ENCODE measurements at regions not wholly inside any gene's neighbourhood (a gene's known extent, or its start where the extent isn't known, plus 50 kb on each side); places are given as distances from the start of the nearest gene placed in this dataset.

DNA sequence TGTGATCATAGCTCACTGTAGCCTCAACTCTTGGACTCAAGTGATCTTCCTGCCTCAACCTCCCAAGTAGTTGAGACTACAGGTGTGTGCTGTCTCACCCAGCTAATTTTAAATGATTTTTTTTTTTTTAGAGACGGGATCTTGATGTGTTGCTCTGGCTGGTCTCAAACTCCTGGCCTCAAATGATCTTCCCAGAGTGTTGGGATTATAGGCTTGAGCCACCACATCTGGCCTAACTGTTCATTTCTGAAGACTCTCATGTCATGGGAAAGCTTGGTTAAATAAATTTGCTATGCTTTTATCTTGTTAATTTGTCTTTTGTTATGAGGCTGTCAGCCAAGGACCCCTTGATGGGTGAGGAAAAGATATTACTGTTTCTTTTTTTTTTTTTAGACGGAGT is 134.0 kb downstream of the MIS18A start:
- ATAC-seq (ENCODE audit: low read depth) (no peak), DNase-seq (ENCODE audit: low spot score) (no peak)
- Histone ChIP-seq H3K4me1 (ENCODE audit: insufficient read depth, poor library complexity, severe bottlenecking) (no peaks in the 10 kb centered on the region), H3K27ac (ENCODE audit: poor library complexity, severe bottlenecking) (no peak overlapping the region), H3K9me3 (ENCODE audit: severe bottlenecking) (no peaks in the 10 kb centered on the region), H3K4me3 (ENCODE audit: severe bottlenecking) (no peak overlapping the region), H3K36me3 (ENCODE audit: low read depth) (no peaks in the 10 kb centered on the region), H3K27me3 (ENCODE audit: insufficient read depth, poor library complexity, severe bottlenecking) (peaks cover 9% of the 10 kb centered on the region)
- TF ChIP-seq, protein P1, sequence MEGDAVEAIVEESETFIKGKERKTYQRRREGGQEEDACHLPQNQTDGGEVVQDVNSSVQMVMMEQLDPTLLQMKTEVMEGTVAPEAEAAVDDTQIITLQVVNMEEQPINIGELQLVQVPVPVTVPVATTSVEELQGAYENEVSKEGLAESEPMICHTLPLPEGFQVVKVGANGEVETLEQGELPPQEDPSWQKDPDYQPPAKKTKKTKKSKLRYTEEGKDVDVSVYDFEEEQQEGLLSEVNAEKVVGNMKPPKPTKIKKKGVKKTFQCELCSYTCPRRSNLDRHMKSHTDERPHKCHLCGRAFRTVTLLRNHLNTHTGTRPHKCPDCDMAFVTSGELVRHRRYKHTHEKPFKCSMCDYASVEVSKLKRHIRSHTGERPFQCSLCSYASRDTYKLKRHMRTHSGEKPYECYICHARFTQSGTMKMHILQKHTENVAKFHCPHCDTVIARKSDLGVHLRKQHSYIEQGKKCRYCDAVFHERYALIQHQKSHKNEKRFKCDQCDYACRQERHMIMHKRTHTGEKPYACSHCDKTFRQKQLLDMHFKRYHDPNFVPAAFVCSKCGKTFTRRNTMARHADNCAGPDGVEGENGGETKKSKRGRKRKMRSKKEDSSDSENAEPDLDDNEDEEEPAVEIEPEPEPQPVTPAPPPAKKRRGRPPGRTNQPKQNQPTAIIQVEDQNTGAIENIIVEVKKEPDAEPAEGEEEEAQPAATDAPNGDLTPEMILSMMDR (IDR thresholded peaks at IDR 0.05; ENCODE audit: poor library complexity, severe bottlenecking): no peak

DNA sequence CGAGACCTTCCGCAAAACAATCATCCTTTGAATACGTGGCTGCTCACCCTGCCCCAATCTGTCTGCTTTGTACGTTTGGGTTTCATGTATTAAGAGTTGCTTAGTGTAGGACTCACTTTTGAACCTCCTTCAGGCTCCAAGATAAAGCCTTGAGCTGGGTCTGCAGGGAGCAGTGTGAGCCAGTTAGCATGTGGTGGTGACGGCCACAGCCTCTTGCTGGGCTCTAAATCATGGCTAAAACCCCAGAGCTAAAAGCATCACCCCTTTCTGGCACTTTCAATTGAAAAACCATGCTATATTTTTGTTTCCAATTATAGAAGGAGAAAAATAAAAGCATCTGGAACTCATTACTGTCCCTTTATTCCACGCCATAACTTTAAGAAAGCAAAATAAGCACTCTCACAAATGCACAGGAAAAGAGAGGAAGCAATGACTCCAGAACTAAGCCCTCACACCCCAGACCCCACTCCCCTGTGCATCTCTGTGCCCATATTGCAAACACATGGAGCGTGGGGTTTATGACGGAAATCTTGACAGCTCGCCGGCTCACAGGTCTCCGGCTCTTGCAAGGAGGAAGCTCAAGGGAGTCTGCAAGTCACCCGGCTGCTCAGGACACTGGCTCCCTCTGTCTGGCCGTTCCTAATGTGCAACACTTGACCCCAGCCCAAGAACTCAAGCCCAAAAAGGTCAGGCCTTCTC is 135.5 kb downstream of the MIS18A start:
- DNase-seq (ENCODE audit: low spot score) (no peak), ATAC-seq (ENCODE audit: low read depth) (no peak)
- Histone ChIP-seq H3K4me1 (ENCODE audit: insufficient read depth, poor library complexity, severe bottlenecking) (no peaks in the 10 kb centered on the region), H3K27ac (ENCODE audit: poor library complexity, severe bottlenecking) (no peak overlapping the region), H3K4me3 (ENCODE audit: severe bottlenecking) (no peak overlapping the region), H3K36me3 (ENCODE audit: low read depth) (no peaks in the 10 kb centered on the region), H3K9me3 (ENCODE audit: severe bottlenecking) (no peaks in the 10 kb centered on the region), H3K27me3 (ENCODE audit: insufficient read depth, poor library complexity, severe bottlenecking) (peaks cover 8% of the 10 kb centered on the region)
- TF ChIP-seq, protein P1 (IDR thresholded peaks at IDR 0.05; ENCODE audit: poor library complexity, severe bottlenecking): no peak

DNA sequence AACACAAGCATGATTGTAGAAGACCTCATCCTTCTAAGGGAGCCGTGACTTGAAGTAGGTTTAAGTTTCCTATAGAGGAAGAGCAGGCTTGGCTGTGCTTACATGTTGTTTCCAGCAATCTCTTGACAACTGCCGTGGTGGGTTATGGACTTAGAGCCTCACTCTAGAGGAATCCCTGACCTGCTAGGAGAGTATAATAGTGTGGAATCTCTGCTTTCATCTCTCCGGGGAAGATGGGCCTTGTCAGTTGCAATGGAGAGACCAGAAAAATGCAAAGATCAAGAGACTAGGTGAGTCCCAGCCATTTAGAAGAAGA is 137.6 kb downstream of the MIS18A start:
- H3K4me3 ChIP-seq (ENCODE audit: severe bottlenecking): no peak overlapping the region
- no peak for DNase-seq (ENCODE audit: low spot score)
- no peaks in the 10 kb centered on the region for H3K9me3 ChIP-seq (ENCODE audit: severe bottlenecking)
- ATAC-seq (ENCODE audit: low read depth): no peak
- H3K4me1 ChIP-seq (ENCODE audit: insufficient read depth, poor library complexity, severe bottlenecking): no peaks in the 10 kb centered on the region
- H3K36me3 ChIP-seq (ENCODE audit: low read depth): no peaks in the 10 kb centered on the region
- no peak overlapping the region for H3K27ac ChIP-seq (ENCODE audit: poor library complexity, severe bottlenecking)
- TF ChIP-seq, protein P1 (IDR thresholded peaks at IDR 0.05; ENCODE audit: poor library complexity, severe bottlenecking): no peak
- peaks cover 4% of the 10 kb centered on the region for H3K27me3 ChIP-seq (ENCODE audit: insufficient read depth, poor library complexity, severe bottlenecking)

DNA sequence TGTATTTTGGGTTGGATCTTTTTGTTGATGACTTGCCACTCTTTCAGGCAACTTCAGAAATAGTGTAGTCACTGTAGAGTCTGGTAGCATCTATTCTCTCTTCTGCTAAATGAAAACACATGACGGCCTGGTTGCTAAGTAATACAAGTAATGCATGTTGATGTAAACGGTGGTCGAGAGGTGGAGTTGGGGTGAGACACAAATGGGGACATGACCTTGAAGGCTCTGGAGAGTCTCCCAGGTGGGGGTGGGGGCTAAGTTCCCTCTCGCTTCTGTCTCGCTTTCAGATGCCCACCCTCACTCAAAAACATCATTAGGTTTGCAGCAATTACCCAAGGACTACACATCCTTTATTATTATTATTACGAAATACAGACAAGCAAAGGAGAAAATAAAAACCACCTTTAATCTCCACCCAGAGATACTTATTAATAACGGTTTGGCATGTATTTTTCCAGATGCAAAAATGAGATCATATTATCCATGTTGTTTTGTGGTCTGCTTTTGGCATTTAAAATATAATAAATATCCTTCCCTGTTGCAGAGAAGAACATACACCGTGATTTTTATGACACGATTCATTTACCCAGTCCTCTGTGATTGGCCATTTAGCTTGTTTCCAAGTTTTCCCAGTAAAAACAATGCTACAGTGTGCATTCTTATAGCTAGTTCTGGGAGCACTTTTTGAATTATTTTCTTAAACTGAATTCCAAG is 138.1 kb downstream of the MIS18A start:
- peaks cover 4% of the 10 kb centered on the region for H3K27me3 ChIP-seq (ENCODE audit: insufficient read depth, poor library complexity, severe bottlenecking)
- TF ChIP-seq, protein P1 (IDR thresholded peaks at IDR 0.05; ENCODE audit: poor library complexity, severe bottlenecking): no peak
- H3K9me3 ChIP-seq (ENCODE audit: severe bottlenecking): no peaks in the 10 kb centered on the region
- no peaks in the 10 kb centered on the region for H3K4me1 ChIP-seq (ENCODE audit: insufficient read depth, poor library complexity, severe bottlenecking)
- DNase-seq (ENCODE audit: low spot score) (no peak), ATAC-seq (ENCODE audit: low read depth) (no peak)
- no peak overlapping the region for H3K27ac ChIP-seq (ENCODE audit: poor library complexity, severe bottlenecking)
- H3K4me3 ChIP-seq (ENCODE audit: severe bottlenecking): no peak overlapping the region
- H3K36me3 ChIP-seq (ENCODE audit: low read depth): no peaks in the 10 kb centered on the region

DNA sequence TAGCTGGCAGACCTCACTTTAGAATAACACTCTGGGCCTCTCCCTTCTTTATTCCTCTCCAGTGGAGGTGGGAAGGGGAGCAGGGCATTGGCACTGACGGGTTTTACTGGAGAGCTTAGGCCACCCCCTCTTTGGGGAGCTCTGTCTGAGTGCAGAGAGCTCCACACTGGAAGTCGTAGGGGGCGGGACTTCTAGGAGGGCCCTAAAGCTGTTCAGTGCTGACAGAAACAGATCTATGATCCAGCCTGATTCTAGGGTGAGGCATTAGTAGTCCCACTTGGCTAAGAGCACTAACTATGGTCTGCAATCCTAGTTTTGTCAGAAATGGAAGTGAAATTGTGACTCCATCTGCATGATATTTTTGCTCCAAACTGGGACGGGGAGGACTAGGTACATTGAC is 138.7 kb downstream of the MIS18A start:
- Histone ChIP-seq H3K4me1 (ENCODE audit: insufficient read depth, poor library complexity, severe bottlenecking) (no peaks in the 10 kb centered on the region), H3K27me3 (ENCODE audit: insufficient read depth, poor library complexity, severe bottlenecking) (peaks cover 4% of the 10 kb centered on the region), H3K36me3 (ENCODE audit: low read depth) (no peaks in the 10 kb centered on the region), H3K9me3 (ENCODE audit: severe bottlenecking) (no peaks in the 10 kb centered on the region), H3K4me3 (ENCODE audit: severe bottlenecking) (no peak overlapping the region), H3K27ac (ENCODE audit: poor library complexity, severe bottlenecking) (no peak overlapping the region)
- TF ChIP-seq, protein P1 (IDR thresholded peaks at IDR 0.05; ENCODE audit: poor library complexity, severe bottlenecking): no peak
- ATAC-seq (ENCODE audit: low read depth): no peak
- no peak for DNase-seq (ENCODE audit: low spot score)
